Right lobe of liver (tissue), 4 donors: ENCODE measurements at regions not wholly inside any gene's neighbourhood (a gene's known extent, or its start where the extent isn't known, plus 50 kb on each side); places are given as distances from the start of the nearest gene placed in this dataset.

Source experiments
- POLR2A ChIP-seq: fragments of 450-650 bp; IDR thresholded peaks from one replicate; pipeline ENCODE4 v1.6.1; 2017; ENCODE audit warnings: antibody characterized with exemption, mild to moderate bottlenecking
- TF ChIP-seq, protein P1 (sequence below), 4 donors: fragments of 200-600 bp in 3 of 4; fragments of 450-650 bp in 1 of 4; IDR thresholded peaks; one replicate each; pipeline versions ENCODE4 v1.5.1 to v1.8.0; 2016 to 2022; ENCODE audit warnings: antibody characterized with exemption in 4 of 4, mild to moderate bottlenecking in 2 of 4
- donor health status: DM: no; HTN: no; CAD: no.
- donor health status: DM: no; HTN: no; CAD: no.
- donor health status: DM: no; HTN: yes; CAD: no.

DNA sequence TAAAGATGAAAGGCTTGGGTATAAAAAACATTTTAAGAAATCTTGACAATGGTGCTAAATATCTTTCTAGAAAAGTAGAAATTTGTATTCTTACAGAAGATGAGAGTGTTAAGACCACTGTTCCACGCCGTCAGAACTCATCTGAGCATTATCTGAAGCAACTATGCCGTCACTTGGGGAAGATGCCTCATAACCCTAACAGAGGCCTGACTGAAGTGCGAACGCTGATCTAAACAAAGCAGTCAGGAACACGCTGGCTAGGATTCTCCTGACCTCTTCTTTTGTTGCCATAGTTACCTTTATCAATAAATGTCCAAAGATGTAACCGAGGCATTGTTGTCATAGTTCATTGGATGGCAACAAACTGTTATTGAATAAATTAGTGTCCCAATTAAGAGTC is 612.4 kb downstream of the LTN1 start:
- TF ChIP-seq POLR2A = no peak
- TF ChIP-seq, protein P1, sequence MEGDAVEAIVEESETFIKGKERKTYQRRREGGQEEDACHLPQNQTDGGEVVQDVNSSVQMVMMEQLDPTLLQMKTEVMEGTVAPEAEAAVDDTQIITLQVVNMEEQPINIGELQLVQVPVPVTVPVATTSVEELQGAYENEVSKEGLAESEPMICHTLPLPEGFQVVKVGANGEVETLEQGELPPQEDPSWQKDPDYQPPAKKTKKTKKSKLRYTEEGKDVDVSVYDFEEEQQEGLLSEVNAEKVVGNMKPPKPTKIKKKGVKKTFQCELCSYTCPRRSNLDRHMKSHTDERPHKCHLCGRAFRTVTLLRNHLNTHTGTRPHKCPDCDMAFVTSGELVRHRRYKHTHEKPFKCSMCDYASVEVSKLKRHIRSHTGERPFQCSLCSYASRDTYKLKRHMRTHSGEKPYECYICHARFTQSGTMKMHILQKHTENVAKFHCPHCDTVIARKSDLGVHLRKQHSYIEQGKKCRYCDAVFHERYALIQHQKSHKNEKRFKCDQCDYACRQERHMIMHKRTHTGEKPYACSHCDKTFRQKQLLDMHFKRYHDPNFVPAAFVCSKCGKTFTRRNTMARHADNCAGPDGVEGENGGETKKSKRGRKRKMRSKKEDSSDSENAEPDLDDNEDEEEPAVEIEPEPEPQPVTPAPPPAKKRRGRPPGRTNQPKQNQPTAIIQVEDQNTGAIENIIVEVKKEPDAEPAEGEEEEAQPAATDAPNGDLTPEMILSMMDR (IDR thresholded peaks at IDR 0.05) = no peak
